ENCODE measurements at regions not wholly inside any gene's neighbourhood (a gene's known extent, or its start where the extent isn't known, plus 50 kb on each side); places are given as distances from the start of the nearest gene placed in this dataset.
"Not testable (repeated sequence)": the region's sequence is repeated elsewhere in the genome, so short reads cannot be mapped to it uniquely, and the experiment has no call there.

- DNase-seq (ENCODE audit: extremely low read depth in 1 of 2, low read depth in 1 of 2): no peak
Measured at GRCh38 chr14:62462988-62463387, 582.3 kb downstream of the KCNH5 start.

DNA sequence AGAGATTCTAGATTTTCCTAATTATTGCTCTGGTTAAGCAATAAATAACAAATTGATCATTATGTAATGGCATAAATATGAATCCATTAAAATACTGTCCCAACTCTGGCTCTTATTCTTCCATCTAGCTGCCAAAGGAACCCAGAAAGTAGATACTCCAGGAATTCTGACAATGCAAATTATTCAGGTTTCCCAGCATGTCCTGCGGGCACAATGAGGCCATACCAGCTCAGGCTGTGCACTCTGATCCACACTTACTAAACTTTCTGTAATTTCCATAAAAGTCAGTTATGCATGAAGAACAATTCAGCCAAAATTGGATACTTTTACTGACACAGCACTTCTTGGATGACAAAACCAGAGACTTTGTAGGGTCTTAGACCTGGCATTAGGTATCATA is 576.3 kb downstream of the KCNH5 start:
- no peak for DNase-seq (ENCODE audit: extremely low read depth in 1 of 2, low read depth in 1 of 2)

DNA sequence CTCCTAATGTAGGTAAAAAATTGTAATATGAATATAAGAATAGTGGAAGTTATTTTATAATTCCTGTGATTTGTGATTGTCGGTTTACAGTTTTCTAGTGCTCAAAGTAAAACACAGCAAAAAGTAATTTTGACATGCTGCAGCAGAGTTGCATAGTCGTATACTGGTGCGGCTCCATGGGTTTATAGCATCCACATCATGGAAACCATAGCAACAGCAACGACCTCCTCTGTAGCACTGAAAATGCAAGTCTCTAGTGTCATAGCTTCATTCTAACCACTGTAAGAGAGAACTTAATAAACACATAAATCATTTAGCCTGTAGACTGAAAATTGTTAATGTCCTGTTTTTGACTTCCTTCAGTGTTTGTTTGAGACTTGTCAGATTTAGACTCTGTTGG is 574.3 kb downstream of the KCNH5 start:
- DNase-seq (ENCODE audit: extremely low read depth in 1 of 2, low read depth in 1 of 2): no peak

DNA sequence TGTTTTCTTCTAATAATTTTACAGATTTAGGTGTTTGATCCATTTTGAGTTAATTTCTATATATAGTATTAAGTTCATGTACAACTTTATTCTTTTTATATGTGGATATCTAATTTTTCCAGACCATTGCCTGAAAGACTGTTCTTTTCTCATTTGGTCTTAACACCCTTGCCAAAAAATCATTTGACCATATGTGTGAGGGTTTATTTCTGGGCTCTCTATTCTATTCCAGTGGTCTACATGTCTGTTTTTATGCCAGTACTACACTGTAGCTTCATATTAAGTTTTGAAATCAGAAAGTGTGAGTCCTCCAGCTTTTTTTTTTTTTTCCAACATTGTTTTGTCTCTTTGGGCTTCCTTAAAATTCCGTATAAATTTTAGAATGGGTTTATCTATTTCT is 554.1 kb downstream of the KCNH5 start:
- no peak for DNase-seq (ENCODE audit: extremely low read depth in 1 of 2, low read depth in 1 of 2)

- DNase-seq (ENCODE audit: extremely low read depth in 1 of 2, low read depth in 1 of 2): no peak
Measured at GRCh38 chr14:62497708-62498107, 547.5 kb downstream of the KCNH5 start.

- no peak for DNase-seq (ENCODE audit: extremely low read depth in 1 of 2, low read depth in 1 of 2)
Measured at GRCh38 chr14:62501021-62501750, 544.1 kb downstream of the KCNH5 start.

DNA sequence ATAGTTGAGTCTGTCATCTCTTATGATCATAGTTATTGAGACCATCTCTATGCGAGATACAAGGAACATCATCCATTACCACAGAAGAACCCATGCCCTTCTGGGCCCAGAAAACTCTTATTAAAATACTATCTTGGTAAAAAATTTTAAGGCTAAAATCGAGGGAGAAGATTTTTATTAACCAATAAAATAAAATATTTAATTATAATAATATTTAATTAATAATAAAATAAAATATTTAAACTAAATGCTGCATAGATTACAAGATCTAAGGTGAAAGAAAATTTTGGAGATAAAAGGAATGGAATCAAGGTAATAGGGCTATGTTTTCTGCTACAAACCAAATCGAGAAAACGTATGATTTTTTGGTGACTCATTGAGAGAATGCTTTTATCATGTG is 540.2 kb downstream of the KCNH5 start:
- no peak for DNase-seq (ENCODE audit: extremely low read depth in 1 of 2, low read depth in 1 of 2)

DNA sequence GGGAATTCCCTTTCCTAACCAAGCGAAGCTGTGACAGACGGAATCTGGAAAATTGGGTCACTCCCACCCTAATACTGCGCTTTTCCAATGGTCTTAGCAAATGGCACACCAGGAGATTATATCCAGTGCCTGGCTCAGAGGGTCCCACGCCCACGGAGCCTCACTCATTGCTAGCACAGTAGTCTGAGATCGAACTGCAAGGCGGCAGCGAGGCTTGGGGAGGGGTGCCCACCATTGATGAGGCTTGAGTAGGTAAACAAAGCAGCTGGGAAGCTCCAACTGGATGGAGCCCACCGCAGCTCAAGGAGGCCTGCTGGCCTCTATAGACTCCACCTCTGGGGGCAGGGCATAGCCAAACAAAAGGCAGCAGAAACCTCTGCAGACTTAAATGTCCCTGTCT is 523.9 kb downstream of the KCNH5 start:
- DNase-seq (ENCODE audit: extremely low read depth in 1 of 2, low read depth in 1 of 2): not testable (repeated sequence)

DNA sequence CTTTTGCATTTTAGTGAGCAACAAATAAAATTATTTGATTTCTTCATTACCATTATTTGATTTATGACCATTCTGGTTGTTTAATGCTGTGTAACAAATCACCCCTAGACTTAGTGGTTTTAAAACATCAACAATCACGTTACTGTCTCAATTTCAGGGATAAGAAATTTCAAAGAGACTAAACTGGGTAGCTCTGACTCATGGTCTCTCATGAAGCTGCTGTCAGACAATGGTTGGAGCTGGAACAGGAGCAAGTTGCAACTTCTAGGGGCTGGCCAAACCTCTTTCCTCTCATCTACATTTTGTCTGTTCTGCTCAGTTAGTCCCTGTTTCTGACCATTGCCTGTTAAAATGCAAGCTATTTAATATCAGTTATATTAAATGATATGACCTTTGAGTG is 517.0 kb downstream of the KCNH5 start:
- no peak for DNase-seq (ENCODE audit: extremely low read depth in 1 of 2, low read depth in 1 of 2)

DNA sequence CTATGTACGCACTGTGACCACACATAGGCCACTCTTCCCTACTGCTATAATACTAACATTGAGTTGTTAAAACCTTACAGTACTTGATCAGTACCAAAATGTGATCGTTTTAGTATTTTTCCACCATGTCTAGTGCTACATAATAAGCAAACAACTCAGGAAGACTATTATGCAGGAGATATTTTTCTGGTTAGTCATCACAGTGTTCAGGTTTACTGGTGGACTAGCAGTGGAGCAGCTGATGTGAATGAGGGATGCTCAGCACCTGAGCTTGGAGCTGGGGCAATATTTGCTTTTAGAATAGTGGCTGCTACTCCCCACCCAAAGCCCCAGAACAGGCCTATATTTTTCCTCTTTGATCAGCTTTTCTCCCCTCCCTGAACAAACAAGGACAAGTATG is 513.1 kb downstream of the KCNH5 start:
- DNase-seq (ENCODE audit: extremely low read depth in 1 of 2, low read depth in 1 of 2): no peak

DNA sequence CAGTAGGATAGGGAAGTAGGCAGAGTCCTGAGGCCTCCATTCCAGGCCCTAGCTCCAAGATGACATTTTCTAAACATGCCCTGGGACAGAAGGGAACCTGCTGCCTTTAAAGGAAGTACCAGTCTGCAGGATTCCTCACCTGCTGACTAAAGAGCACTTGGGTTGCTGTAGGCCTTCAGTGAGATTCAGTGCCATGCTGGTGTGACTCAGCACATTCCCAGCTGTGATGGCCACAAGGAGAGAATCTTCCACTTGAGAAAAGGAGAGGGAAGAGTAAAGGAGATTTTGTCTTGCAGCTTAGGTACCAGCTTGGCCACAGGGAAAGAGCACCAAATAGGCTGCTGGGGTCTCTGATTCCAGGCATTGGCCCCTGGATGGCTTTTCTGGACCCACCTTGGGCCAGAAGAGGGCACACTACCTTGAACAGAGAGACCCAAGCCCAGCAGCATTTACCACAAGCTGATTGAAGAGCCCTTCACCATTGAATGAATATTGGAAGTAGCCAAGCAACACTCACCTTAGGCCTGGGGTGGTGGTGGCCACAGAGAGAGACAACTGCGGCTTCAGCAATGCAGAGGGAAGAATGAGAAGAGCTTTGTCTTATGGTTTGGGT is 498.3 kb downstream of the KCNH5 start:
- no peak for DNase-seq (ENCODE audit: extremely low read depth in 1 of 2, low read depth in 1 of 2)

GRCh38 chr14:62557416-62557815 is 487.8 kb downstream of the KCNH5 start:
- DNase-seq (ENCODE audit: extremely low read depth in 1 of 2, low read depth in 1 of 2): no peak

DNA sequence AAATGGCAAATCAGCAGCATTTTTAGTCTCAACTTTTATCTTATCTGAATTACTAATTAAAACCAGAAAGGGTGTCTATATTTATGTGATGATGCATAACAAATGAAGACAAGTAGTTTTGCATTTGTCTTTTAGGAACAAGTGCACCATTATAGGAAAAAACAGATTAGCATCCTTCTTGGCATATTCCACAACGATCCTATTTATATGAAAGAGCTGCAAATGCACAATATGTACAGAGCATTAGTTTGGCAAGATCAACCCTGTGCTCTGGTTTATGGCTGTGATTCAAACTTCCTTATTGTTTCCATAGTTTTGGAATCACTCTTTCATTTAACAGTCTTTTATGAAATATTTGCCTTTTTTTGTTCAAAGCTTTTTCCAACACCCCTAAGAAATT is 486.8 kb downstream of the KCNH5 start:
- DNase-seq (ENCODE audit: extremely low read depth in 1 of 2, low read depth in 1 of 2): no peak

- DNase-seq (ENCODE audit: extremely low read depth in 1 of 2, low read depth in 1 of 2): no peak
Measured at GRCh38 chr14:62585247-62585646, 460.0 kb downstream of the KCNH5 start.

DNA sequence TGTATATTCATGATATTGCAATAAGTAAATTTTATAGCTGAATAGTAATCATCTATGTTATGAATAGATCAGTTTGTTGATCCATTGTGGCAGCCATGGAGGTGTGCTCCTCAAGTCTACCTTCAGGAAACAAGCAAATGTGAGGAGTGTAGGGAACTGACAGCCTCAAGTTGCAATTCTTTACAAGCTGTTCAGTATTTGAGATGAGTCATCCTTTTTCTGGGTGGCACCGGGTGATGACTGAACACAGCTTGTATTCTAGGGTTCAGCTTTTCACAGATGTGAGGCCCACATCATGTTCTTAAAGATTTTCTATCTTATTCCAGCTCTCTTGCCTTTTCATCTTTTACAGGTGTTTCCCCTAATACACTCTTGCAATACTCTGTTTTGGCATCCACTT is 452.4 kb downstream of the KCNH5 start:
- no peak for DNase-seq (ENCODE audit: extremely low read depth in 1 of 2, low read depth in 1 of 2)

DNA sequence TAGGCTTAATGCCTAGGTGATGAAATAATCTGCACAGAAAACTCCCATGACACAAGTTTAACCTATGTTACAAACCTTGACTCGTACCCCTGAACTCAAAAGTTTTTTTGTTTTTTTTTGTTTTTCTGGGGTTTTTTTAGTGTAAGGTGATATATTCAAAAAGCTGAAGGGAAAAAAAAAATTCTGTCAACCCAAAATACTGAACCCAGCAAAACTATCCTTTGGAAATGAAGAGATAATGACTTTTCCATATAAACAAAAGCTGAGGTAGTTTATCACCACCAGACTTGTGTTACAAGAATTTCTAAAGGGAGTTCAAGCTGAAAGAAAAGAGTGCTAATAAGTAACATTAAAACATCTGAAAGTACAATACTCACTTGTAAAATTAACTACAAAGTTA is 448.1 kb downstream of the KCNH5 start:
- DNase-seq (ENCODE audit: extremely low read depth in 1 of 2, low read depth in 1 of 2): no peak

- DNase-seq (ENCODE audit: extremely low read depth in 1 of 2, low read depth in 1 of 2): no peak
Measured at GRCh38 chr14:62599616-62600385, 445.5 kb downstream of the KCNH5 start.

GRCh38 chr14:62602712-62603111 is 442.5 kb downstream of the KCNH5 start:
- DNase-seq (ENCODE audit: extremely low read depth in 1 of 2, low read depth in 1 of 2): no peak

- no peak for DNase-seq (ENCODE audit: extremely low read depth in 1 of 2, low read depth in 1 of 2)
Measured at GRCh38 chr14:62604524-62604923, 440.7 kb downstream of the KCNH5 start.

DNA sequence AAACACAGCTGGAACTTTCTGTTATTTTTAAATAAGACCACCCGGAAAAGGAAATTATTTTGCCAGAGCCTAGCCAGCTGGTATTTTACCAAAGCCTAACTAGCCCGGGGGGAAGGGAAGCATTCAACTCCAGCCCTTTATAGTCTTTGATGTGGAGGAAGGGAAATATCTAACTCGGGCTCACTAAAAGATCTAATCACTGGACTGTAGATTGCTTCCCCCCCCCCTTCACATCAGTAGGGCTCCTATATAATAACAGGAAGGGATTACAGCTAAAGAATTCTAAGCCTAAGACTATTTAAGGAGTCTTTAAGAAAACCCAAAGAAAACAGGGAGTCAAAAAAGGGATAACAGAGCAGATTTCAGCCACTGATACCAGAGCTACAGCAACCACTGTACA is 431.1 kb downstream of the KCNH5 start:
- DNase-seq (ENCODE audit: extremely low read depth in 1 of 2, low read depth in 1 of 2): no peak

DNA sequence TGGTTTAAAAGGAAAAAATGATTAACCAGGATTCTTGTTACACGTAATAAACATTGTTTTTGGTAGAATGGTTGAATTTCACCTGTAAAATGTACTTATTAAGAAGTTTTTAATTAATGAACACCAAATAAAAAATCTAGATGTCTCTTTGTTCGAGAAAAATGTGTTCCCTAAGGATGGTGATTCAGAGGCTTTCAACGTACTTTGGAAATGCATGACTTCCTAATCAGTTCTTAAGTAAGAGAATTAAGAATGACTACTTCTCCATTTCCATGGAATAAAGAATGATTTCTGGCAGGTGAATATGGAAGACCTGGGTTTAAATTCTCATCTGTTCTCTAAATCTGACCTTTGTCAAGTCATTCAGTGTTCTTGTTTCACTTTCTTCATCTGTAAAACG is 428.6 kb downstream of the KCNH5 start:
- DNase-seq (ENCODE audit: extremely low read depth in 1 of 2, low read depth in 1 of 2): no peak

DNA sequence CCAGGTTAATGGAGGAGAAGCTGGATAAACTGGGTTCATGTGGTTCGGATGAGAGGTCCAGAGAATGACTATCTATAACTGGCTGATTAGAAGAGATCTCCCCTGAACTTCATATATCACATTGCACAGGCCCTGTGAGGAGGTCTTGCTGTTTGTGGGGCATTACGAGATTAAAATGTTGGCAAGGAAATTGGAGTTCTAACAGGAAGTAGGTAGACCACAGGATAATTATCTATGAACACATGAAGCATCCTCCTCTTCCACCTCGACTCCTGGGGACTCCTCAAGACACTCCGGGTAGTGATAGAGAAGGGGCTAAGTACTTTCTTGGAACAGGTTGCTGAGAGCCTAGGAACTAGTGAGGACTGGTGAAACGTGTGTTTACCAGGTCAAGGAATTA is 418.8 kb downstream of the KCNH5 start:
- DNase-seq (ENCODE audit: extremely low read depth in 1 of 2, low read depth in 1 of 2): no peak
